OCI-LY1 (cell line): ENCODE measurements at regions not wholly inside any gene's neighbourhood (a gene's known extent, or its start where the extent isn't known, plus 50 kb on each side); places are given as distances from the start of the nearest gene placed in this dataset.

ENCODE experiments used
- H2AFZ ChIP-seq: fragments of 200-600 bp; sonication (generic), shearing (Covaris generic); 2 replicates; pipeline ENCODE4 v1.6.0; 2014; ENCODE audit warnings: antibody characterized with exemption, mild to moderate bottlenecking, low read length
- H3F3A ChIP-seq: fragments of 200-600 bp; sonication (generic), shearing (Covaris generic); 2 replicates; pipeline ENCODE4 v1.6.0; 2014; ENCODE audit warnings: mild to moderate bottlenecking, antibody characterized with exemption, low read length, moderate library complexity; ENCODE audit not compliant: insufficient read depth
- H3K27ac ChIP-seq: fragments of 200-600 bp; sonication (generic); 2 replicates; pipeline ENCODE4 v1.5.1; 2014; ENCODE audit warnings: low read length, mixed run types, mild to moderate bottlenecking, low read depth; ENCODE audit not compliant: poor library complexity, severe bottlenecking
- H3K27me3 ChIP-seq: fragments of 200-600 bp; sonication (generic); 2 replicates; pipeline ENCODE4 v1.6.0; 2014; ENCODE audit warnings: antibody characterized with exemption, mild to moderate bottlenecking, low read length, moderate library complexity; ENCODE audit not compliant: insufficient read depth
- H3K36me3 ChIP-seq: fragments of 200-600 bp; sonication (generic); 2 replicates; pipeline ENCODE4 v1.6.1; 2014; ENCODE audit warnings: mild to moderate bottlenecking, antibody characterized with exemption, low read length, moderate library complexity, mixed read lengths; ENCODE audit not compliant: insufficient read depth
- H3K4me1 ChIP-seq: fragments of 200-600 bp; sonication (generic); 2 replicates; pipeline ENCODE4 v1.5.1; 2014; ENCODE audit warnings: mild to moderate bottlenecking, low read length, moderate library complexity; ENCODE audit not compliant: insufficient read depth, severe bottlenecking
- H3K4me2 ChIP-seq: fragments of 200-600 bp; sonication (generic), shearing (Covaris generic); 2 replicates; pipeline ENCODE4 v1.6.1; 2014; ENCODE audit warnings: low read length
- H3K4me3 ChIP-seq: fragments of 200-600 bp; sonication (generic); 2 replicates; pipeline ENCODE4 v1.5.1; 2014; ENCODE audit warnings: low read length, low read depth, mild to moderate bottlenecking, mixed read lengths; ENCODE audit not compliant: poor library complexity, severe bottlenecking
- H3K79me2 ChIP-seq: fragments of 200-600 bp; shearing (Covaris generic); 2 replicates; pipeline ENCODE4 v1.6.1; 2016; ENCODE audit warnings: mixed run types, low read length, mixed read lengths; ENCODE audit not compliant: insufficient read depth
- H3K9ac ChIP-seq: fragments of 200-600 bp; sonication (generic), shearing (Covaris generic); 2 replicates; pipeline ENCODE4 v1.6.1; 2014; ENCODE audit warnings: mild to moderate bottlenecking, low read length, mixed read lengths
- H3K9me2 ChIP-seq: fragments of 200-600 bp; sonication (generic), shearing (Covaris generic); 2 replicates; pipeline ENCODE4 v1.6.1; 2014; ENCODE audit warnings: low read depth, mild to moderate bottlenecking, low read length, mixed read lengths
- H3K9me3 ChIP-seq: fragments of 200-600 bp; shearing (Covaris generic); 2 replicates; pipeline ENCODE4 v1.6.1; 2014; ENCODE audit warnings: low read length, mixed read lengths
- H4K20me1 ChIP-seq: fragments of 200-600 bp; sonication (generic), shearing (Covaris generic); 2 replicates; pipeline ENCODE4 v1.6.0; 2016; ENCODE audit warnings: mild to moderate bottlenecking, low read length; ENCODE audit not compliant: insufficient read depth
- CTCF ChIP-seq: fragments of 200-600 bp; sonication (generic), shearing (Covaris generic); IDR thresholded peaks from 2 replicates; pipeline ENCODE4 v1.5.1; 2017; ENCODE audit warnings: mild to moderate bottlenecking, antibody characterized with exemption, low read length, moderate library complexity, mixed read lengths
- EZH2 ChIP-seq: fragments of 200-600 bp; sonication (generic), shearing (Covaris generic); IDR thresholded peaks from 2 replicates; pipeline ENCODE4 v1.8.0; 2017; ENCODE audit warnings: borderline replicate concordance, mixed run types, mild to moderate bottlenecking, antibody characterized with exemption, low read length, moderate library complexity, mixed read lengths

DNA sequence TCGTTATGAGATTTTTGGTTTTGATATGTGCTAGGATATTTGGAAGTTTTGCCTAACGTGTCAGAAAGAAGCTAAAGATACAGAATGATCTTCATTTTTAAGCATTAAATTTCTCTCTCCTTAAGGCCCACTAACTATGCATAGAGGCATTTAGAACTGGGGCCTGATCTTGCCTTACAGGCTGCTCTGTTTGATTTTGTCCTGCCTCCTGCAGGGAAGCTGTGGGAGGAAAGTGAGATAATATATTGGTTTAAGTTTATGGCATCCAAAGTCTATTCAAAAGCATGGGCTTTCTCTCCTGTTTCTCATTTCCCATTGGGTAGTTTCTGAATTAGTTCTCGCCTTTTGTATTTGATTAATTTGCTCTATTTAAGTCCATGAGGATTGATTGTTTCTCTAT is 250.3 kb upstream of the FBXO33 start:
- Histone ChIP-seq H3K4me1 (peaks cover 52% of the 10 kb centered on the region), H3F3A (no peaks in the 10 kb centered on the region), H4K20me1 (no peaks in the 10 kb centered on the region), H3K4me3 (no peak overlapping the region), H3K9ac (peak overlapping the region; percentile 11), H3K79me2 (no peaks in the 10 kb centered on the region), H3K4me2 (peak overlapping the region; percentile 46; the same call in 1 of the 2 replicates), H3K27ac (peak overlapping the region; percentile 87), H2AFZ (peak overlapping the region; percentile 7; the same call in 1 of the 2 replicates), H3K36me3 (no peaks in the 10 kb centered on the region), H3K27me3 (no peaks in the 10 kb centered on the region), H3K9me2 (no peaks in the 10 kb centered on the region), H3K9me3 (no peaks in the 10 kb centered on the region)
- TF ChIP-seq EZH2: no peak
- no peak for TF ChIP-seq CTCF

DNA sequence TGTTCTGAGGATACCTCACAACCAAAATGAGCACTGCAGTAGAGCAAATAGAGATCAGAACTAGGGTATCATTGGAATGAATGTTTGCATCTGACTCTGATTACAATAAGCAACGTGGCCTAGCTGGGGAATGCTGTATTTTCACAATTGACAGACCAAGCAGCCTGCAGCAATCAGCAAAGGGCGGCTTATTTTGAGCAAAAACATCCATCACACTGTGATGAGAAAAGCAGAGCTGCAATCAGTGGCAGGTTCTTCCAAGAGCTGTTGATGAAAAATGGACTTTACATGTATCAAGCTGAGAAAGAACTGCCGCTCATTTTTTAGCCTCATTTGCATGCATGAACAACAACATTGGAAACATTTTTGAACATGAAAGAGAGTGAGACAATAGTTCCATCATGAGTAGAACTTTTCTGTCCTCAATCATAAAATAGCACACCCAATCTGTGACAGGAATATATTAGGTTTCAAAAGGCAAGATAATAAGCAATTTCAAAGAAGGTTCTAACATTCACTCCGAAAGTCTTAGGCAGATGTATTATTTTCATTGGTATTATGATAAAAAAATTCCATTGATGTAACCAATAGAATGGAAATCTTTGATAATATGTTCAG is 249.7 kb upstream of the FBXO33 start:
- H3K4me1 ChIP-seq: peaks cover 52% of the 10 kb centered on the region
- no peaks in the 10 kb centered on the region for H3K9me3 ChIP-seq
- no peaks in the 10 kb centered on the region for H3F3A ChIP-seq
- no peaks in the 10 kb centered on the region for H3K36me3 ChIP-seq
- H3K9me2 ChIP-seq: no peaks in the 10 kb centered on the region
- H4K20me1 ChIP-seq: no peaks in the 10 kb centered on the region
- H3K79me2 ChIP-seq: no peaks in the 10 kb centered on the region
- no peak overlapping the region for H3K4me3 ChIP-seq
- peak overlapping the region; percentile 87 for H3K27ac ChIP-seq
- TF ChIP-seq CTCF (no peak), EZH2 (no peak)
- no peaks in the 10 kb centered on the region for H3K27me3 ChIP-seq
- peak overlapping the region; percentile 46 for H3K4me2 ChIP-seq
- peak overlapping the region; percentile 36 for H3K9ac ChIP-seq
- H2AFZ ChIP-seq: peak overlapping the region; percentile 17; the same call in 1 of the 2 replicates

DNA sequence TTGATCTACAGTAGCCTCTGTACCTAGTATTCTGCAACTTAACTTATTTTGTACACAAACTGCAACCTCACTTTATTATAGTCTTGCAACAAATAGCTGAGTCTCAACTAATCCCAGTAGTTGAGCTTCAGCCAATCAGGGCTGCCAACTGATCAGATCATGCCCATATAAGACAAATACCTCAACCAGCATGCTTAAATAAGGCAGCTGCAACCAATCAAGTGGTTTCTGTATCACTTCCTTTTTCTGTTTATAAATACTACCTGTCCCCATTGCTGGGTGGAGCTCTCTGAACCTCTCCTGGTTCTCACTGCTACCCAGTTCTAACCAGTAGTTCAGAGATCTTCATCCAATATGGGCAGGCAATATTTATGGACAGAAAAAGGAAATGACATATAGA is 248.5 kb upstream of the FBXO33 start:
- Histone ChIP-seq H3K9me3 (no peaks in the 10 kb centered on the region), H3K4me2 (no peak overlapping the region), H4K20me1 (no peaks in the 10 kb centered on the region), H3F3A (no peaks in the 10 kb centered on the region), H2AFZ (no peak overlapping the region), H3K27me3 (no peaks in the 10 kb centered on the region), H3K9ac (no peak overlapping the region), H3K4me1 (peaks cover 52% of the 10 kb centered on the region), H3K27ac (peak overlapping the region; percentile 87), H3K9me2 (no peaks in the 10 kb centered on the region), H3K79me2 (no peaks in the 10 kb centered on the region), H3K36me3 (no peaks in the 10 kb centered on the region), H3K4me3 (no peak overlapping the region)
- TF ChIP-seq EZH2: no peak
- no peak for TF ChIP-seq CTCF
